Aorta (tissue), 5 donors: ENCODE measurements at regions not wholly inside any gene's neighbourhood (a gene's known extent, or its start where the extent isn't known, plus 50 kb on each side); places are given as distances from the start of the nearest gene placed in this dataset.

Experiments used
- ATAC-seq: fragments of 200-7000 bp; cut with Tn5 transposase; one replicate; pipeline ENCODE4 v1.9.1; 2022; ENCODE audit warnings: moderate library complexity; ENCODE audit not compliant: low FRiP score
- DNase-seq, 2 donors: peaks; one replicate each; pipeline ENCODE4 v3.0.0-alpha.2; 2020
- H3K27ac ChIP-seq, 2 donors: one replicate each; pipeline ENCODE4 v1.5.1; 2013; ENCODE audit warnings: low read length in 2 of 2, mild to moderate bottlenecking in 2 of 2, moderate library complexity in 2 of 2, control low read depth in 1 of 2, inconsistent platforms in 1 of 2, low read depth in 1 of 2
- H3K27me3 ChIP-seq, 2 donors: one replicate each; pipeline ENCODE4 v1.6.1; 2013; ENCODE audit warnings: control low read depth in 1 of 2, low read length in 1 of 2, mild to moderate bottlenecking in 1 of 2, moderate library complexity in 1 of 2; ENCODE audit not compliant: insufficient read depth in 2 of 2, control insufficient read depth in 1 of 2
- H3K36me3 ChIP-seq, 2 donors: one replicate each; pipeline ENCODE4 v1.6.1; 2013; ENCODE audit warnings: control low read depth in 1 of 2, low read length in 1 of 2, mild to moderate bottlenecking in 1 of 2; ENCODE audit not compliant: insufficient read depth in 2 of 2, control insufficient read depth in 1 of 2
- H3K4me1 ChIP-seq, 2 donors: one replicate each; pipeline ENCODE4 v1.6.1; 2013; ENCODE audit warnings: low read length in 2 of 2, control low read depth in 1 of 2, mild to moderate bottlenecking in 1 of 2, moderate library complexity in 1 of 2; ENCODE audit not compliant: insufficient read depth in 2 of 2, control insufficient read depth in 1 of 2
- H3K4me3 ChIP-seq, 2 donors: one replicate each; pipeline ENCODE4 v1.5.1; 2013; ENCODE audit warnings: low read length in 2 of 2, control low read depth in 1 of 2, mild to moderate bottlenecking in 1 of 2
- H3K9me3 ChIP-seq: one replicate; pipeline ENCODE4 v1.6.1; 2013; ENCODE audit warnings: mild to moderate bottlenecking, low read length; ENCODE audit not compliant: control insufficient read depth
- WGBS, 2 donors: extraction: QIAGEN DNeasy Blood & Tissue Kit; methylation state at CpG; one replicate each; pipeline ENCODE4 v1.1.7; 2013; 5-methylcytosine and 5-hydroxymethylcytosine counted together
- intact Hi-C, 2 donors: fragments of 100-400 bp; cut with DNase I; formaldehyde crosslinking; loops; one replicate each; pipeline versions ENCODE4 v1.14.2 to v1.15.0; 2022
- donor health status: healthy with polysubstance abuse.
- donor health status: Bipolar disorder and iron deficiency.
- donor health status: DM: no; HTN: no; CAD: no.
- donor health status: DM: no; HTN: no; CAD: no.
- donor health status: DM: yes; HTN: yes; CAD: no.

- Histone ChIP-seq H3K36me3 (no peaks in the 10 kb centered on the region), H3K4me1 (no peaks in the 10 kb centered on the region), H3K4me3 (no peak overlapping the region), H3K9me3 (no peaks in the 10 kb centered on the region), H3K27ac (no peak overlapping the region), H3K27me3 (no peaks in the 10 kb centered on the region)
- DNase-seq (no peak), ATAC-seq (no peak)
- WGBS, 2 donors, result 73 to 79% methylated on average over 2 of the region's 2 CpGs
- intact Hi-C loops, result no loop called here
Observed at GRCh38 chr5:20213803-20214202, 225.8 kb upstream of the CDH18 start.

GRCh38 chr5:20212701-20213100 is 224.7 kb upstream of the CDH18 start:
- ATAC-seq, result no peak
- DNase-seq, result no peak
- no peak overlapping the region for H3K4me3 ChIP-seq
- H3K27ac ChIP-seq, result no peak overlapping the region
- no peaks in the 10 kb centered on the region for H3K9me3 ChIP-seq
- H3K27me3 ChIP-seq, result no peaks in the 10 kb centered on the region
- H3K36me3 ChIP-seq, result no peaks in the 10 kb centered on the region
- H3K4me1 ChIP-seq, result no peaks in the 10 kb centered on the region
- intact Hi-C loops, result no loop called here

- 28 to 47% methylated on average over 4 of the region's 4 CpGs for WGBS, 2 donors
Observed at GRCh38 chr5:20166456-20166855, 178.5 kb upstream of the CDH18 start.

GRCh38 chr5:20158006-20158405 is 170.0 kb upstream of the CDH18 start:
- intact Hi-C loops, result no loop called here
- WGBS, 2 donors, result 92 to 100% methylated on average over 1 of the region's 1 CpG
- no peak for ATAC-seq

More at GRCh38 chr5:20166456-20166855, 178.5 kb upstream of the CDH18 start:
- DNase-seq (no peak), ATAC-seq (no peak)
- Histone ChIP-seq H3K27me3 (no peaks in the 10 kb centered on the region), H3K4me3 (no peak overlapping the region), H3K9me3 (no peaks in the 10 kb centered on the region), H3K27ac (no peak overlapping the region), H3K36me3 (no peaks in the 10 kb centered on the region), H3K4me1 (no peaks in the 10 kb centered on the region)
- intact Hi-C loops, result no loop called here

GRCh38 chr5:20157089-20157488 is 169.1 kb upstream of the CDH18 start:
- Histone ChIP-seq H3K27me3 (no peaks in the 10 kb centered on the region), H3K36me3 (no peaks in the 10 kb centered on the region), H3K27ac (no peak overlapping the region), H3K4me3 (no peak overlapping the region), H3K4me1 (no peaks in the 10 kb centered on the region), H3K9me3 (peaks cover 2% of the 10 kb centered on the region)
- intact Hi-C loops, result no loop called here
- DNase-seq, result no peak
- WGBS, 2 donors, result 22 to 31% methylated on average over 2 of the region's 2 CpGs
- no peak for ATAC-seq

More at GRCh38 chr5:20158006-20158405, 170.0 kb upstream of the CDH18 start:
- Histone ChIP-seq H3K4me1 (no peaks in the 10 kb centered on the region), H3K27ac (no peak overlapping the region), H3K27me3 (no peaks in the 10 kb centered on the region), H3K36me3 (no peaks in the 10 kb centered on the region), H3K4me3 (no peak overlapping the region), H3K9me3 (peaks cover 2% of the 10 kb centered on the region)
- DNase-seq, result no peak

GRCh38 chr5:20145240-20145639 is 157.2 kb upstream of the CDH18 start:
- Histone ChIP-seq H3K4me1 (no peaks in the 10 kb centered on the region), H3K27me3 (no peaks in the 10 kb centered on the region), H3K4me3 (no peak overlapping the region), H3K36me3 (no peaks in the 10 kb centered on the region), H3K27ac (no peak overlapping the region), H3K9me3 (no peaks in the 10 kb centered on the region)
- DNase-seq (no peak), ATAC-seq (no peak)
- 29 to 33% methylated on average over 1 of the region's 1 CpG for WGBS, 2 donors
- intact Hi-C loops, result no loop called here

- WGBS, 2 donors, result 68 to 70% methylated on average over 3 of the region's 3 CpGs
- no peak for DNase-seq
- no peak for ATAC-seq
- Histone ChIP-seq H3K27me3 (no peaks in the 10 kb centered on the region), H3K9me3 (peaks cover 1% of the 10 kb centered on the region), H3K4me3 (no peak overlapping the region), H3K36me3 (no peaks in the 10 kb centered on the region), H3K27ac (no peak overlapping the region), H3K4me1 (no peaks in the 10 kb centered on the region)
- intact Hi-C loops, result no loop called here
Observed at GRCh38 chr5:20129501-20129900, 141.5 kb upstream of the CDH18 start.

- no peak overlapping the region for H3K27ac ChIP-seq
- intact Hi-C loops, result no loop called here
- H3K4me3 ChIP-seq, result no peak overlapping the region
- H3K27me3 ChIP-seq, result no peaks in the 10 kb centered on the region
- H3K4me1 ChIP-seq, result no peaks in the 10 kb centered on the region
- H3K36me3 ChIP-seq, result no peaks in the 10 kb centered on the region
- ATAC-seq (no peak), DNase-seq (no peak)
- H3K9me3 ChIP-seq, result peaks cover 1% of the 10 kb centered on the region
- WGBS, 2 donors, result 67 to 72% methylated on average over 1 of the region's 1 CpG
Observed at GRCh38 chr5:20128343-20128742, 140.3 kb upstream of the CDH18 start.

- Histone ChIP-seq H3K27ac (no peak overlapping the region), H3K4me1 (no peaks in the 10 kb centered on the region), H3K4me3 (no peak overlapping the region), H3K36me3 (no peaks in the 10 kb centered on the region), H3K27me3 (no peaks in the 10 kb centered on the region), H3K9me3 (no peaks in the 10 kb centered on the region)
- 29 to 44% methylated on average over 1 of the region's 1 CpG for WGBS, 2 donors
- ATAC-seq, result no peak
- intact Hi-C loops, result no loop called here
- DNase-seq, result no peak
Observed at GRCh38 chr5:20114526-20114925, 126.5 kb upstream of the CDH18 start.
